Dermis blood vessel endothelial cell (primary cell): ENCODE measurements at regions not wholly inside any gene's neighbourhood (a gene's known extent, or its start where the extent isn't known, plus 50 kb on each side); places are given as distances from the start of the nearest gene placed in this dataset.
"Not testable (repeated sequence)": the region's sequence is repeated elsewhere in the genome, so short reads cannot be mapped to it uniquely, and the experiment has no call there.

Source experiments
- DNase-seq: peaks from one replicate; pipeline ENCODE4 v3.0.0; 2010

- DNase-seq: no peak
These were observed 215.4 kb downstream of the KCNRG start for GRCh38 chr13:50230662-50230978.

- DNase-seq: not testable (repeated sequence)
These were observed 218.3 kb downstream of the KCNRG start for GRCh38 chr13:50233574-50233973.

- no peak for DNase-seq
These were observed 220.5 kb downstream of the KCNRG start for GRCh38 chr13:50235604-50236342.

GRCh38 chr13:50236898-50237318 lies 221.7 kb downstream of the KCNRG start:
- DNase-seq: no peak

- no peak for DNase-seq
These were observed 223.7 kb downstream of the KCNRG start for GRCh38 chr13:50238922-50239321.

- no peak for DNase-seq
These were observed 226.2 kb downstream of the KCNRG start for GRCh38 chr13:50241479-50241878.

GRCh38 chr13:50243931-50244330 lies 228.7 kb downstream of the KCNRG start:
- peak; percentile 2 for DNase-seq

- DNase-seq: peak; percentile 45
These were observed 229.1 kb downstream of the KCNRG start for GRCh38 chr13:50244355-50244712.

- DNase-seq: peak; percentile 66
These were observed 229.7 kb downstream of the KCNRG start for GRCh38 chr13:50244713-50245574.

- DNase-seq: no peak
These were observed 232.0 kb downstream of the KCNRG start for GRCh38 chr13:50247223-50247622.

GRCh38 chr13:50248516-50249143 lies 233.4 kb downstream of the KCNRG start:
- no peak for DNase-seq

- no peak for DNase-seq
These were observed 233.9 kb downstream of the KCNRG start for GRCh38 chr13:50249144-50249521.

- DNase-seq: no peak
These were observed 235.2 kb downstream of the KCNRG start for GRCh38 chr13:50250401-50250800.

GRCh38 chr13:50255639-50256038 lies 240.4 kb downstream of the KCNRG start:
- DNase-seq: no peak

GRCh38 chr13:50256536-50257321 lies 241.5 kb downstream of the KCNRG start:
- not testable (repeated sequence) for DNase-seq

- no peak for DNase-seq
These were observed 242.4 kb downstream of the KCNRG start for GRCh38 chr13:50257646-50258045.

- no peak for DNase-seq
These were observed 246.1 kb downstream of the KCNRG start for GRCh38 chr13:50261130-50261901.

- DNase-seq: no peak
These were observed 251.8 kb downstream of the KCNRG start for GRCh38 chr13:50267066-50267465.

- DNase-seq: no peak
These were observed 252.7 kb downstream of the KCNRG start for GRCh38 chr13:50267917-50268316.

- DNase-seq: no peak
These were observed 253.3 kb downstream of the KCNRG start for GRCh38 chr13:50268500-50268899.

GRCh38 chr13:50274181-50274580 lies 258.9 kb downstream of the KCNRG start:
- DNase-seq: no peak
